Right ventricle myocardium inferior (tissue), 1 donor: ENCODE measurements at regions not wholly inside any gene's neighbourhood (a gene's known extent, or its start where the extent isn't known, plus 50 kb on each side); places are given as distances from the start of the nearest gene placed in this dataset.

Experiments
- ATAC-seq: fragments of 200-7000 bp; cut with Tn5 transposase; one replicate; pipeline ENCODE4 v1.9.1; 2020; ENCODE audit warnings: mild to moderate bottlenecking, moderate library complexity
- DNase-seq: peaks from one replicate; pipeline ENCODE4 v3.0.0; 2021; ENCODE audit errors: missing footprints
- intact Hi-C: fragments of 100-400 bp; cut with DNase I; formaldehyde crosslinking; loops from one replicate; pipeline ENCODE4 v1.11.0; 2022
- donor health status: DM: no; HTN: yes; CAD: no; lungs with severe emphysema.

- intact Hi-C loops: no loop called here
- DNase-seq (no peak), ATAC-seq (peak; percentile 53)
Measured at GRCh38 chr1:116311756-116312680, 61.0 kb upstream of the ATP1A1 start.

GRCh38 chr1:116312681-116313069, 60.4 kb upstream of the ATP1A1 start:
- intact Hi-C loops: no loop called here
- ATAC-seq (no peak), DNase-seq (no peak)

DNA sequence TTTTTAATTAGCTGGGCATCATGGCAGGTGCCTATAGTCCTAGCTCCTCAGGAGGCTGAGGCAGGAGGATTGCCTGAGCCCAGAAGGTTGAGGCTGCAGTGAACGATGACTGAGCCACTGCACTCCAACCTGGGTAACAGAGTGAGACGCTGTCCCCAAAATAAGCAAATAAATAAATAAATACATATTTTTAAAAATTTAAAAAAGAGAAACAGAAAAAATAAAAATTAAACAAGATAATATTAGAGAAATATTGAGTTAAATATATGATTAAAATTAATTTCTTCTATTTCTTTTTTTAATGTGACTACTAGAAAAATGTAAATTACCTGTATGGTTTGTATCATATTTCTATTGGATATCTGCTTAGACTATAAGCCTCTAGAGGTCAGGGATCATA, 59.3 kb upstream of the ATP1A1 start:
- intact Hi-C loops: no loop called here
- ATAC-seq: no peak

DNA sequence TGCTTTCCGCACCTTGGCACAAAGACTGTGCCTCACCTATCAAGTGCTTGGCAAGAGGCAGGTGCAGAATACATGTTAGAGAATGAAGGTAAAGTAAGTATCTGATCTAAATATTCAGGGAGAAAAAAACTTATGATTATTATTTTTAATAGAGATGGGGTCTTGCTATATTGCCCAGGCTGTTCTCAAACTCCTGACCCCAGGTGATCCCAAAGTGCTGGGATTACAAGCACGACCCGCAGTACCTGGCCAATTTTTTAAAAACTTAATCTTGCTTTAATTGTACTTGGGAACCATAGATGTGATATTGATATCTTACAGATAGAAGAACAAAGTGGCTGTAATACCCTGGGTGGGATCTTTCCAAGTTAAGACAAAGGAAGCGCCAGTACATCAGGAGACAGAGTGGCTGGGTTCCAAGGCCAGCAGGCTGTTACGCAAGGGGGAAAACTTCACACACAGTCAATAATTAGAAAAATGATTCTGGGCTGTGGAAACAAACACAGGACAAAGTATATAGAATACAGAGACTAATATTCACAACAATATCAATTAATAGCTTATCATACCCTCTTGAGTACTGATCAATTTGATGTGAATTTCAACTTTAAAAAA, 58.6 kb upstream of the ATP1A1 start:
- ATAC-seq (no peak), DNase-seq (no peak)
- intact Hi-C loops: no loop called here

More for the DNA sequence above, 59.3 kb upstream of the ATP1A1 start:
- no peak for DNase-seq

DNA sequence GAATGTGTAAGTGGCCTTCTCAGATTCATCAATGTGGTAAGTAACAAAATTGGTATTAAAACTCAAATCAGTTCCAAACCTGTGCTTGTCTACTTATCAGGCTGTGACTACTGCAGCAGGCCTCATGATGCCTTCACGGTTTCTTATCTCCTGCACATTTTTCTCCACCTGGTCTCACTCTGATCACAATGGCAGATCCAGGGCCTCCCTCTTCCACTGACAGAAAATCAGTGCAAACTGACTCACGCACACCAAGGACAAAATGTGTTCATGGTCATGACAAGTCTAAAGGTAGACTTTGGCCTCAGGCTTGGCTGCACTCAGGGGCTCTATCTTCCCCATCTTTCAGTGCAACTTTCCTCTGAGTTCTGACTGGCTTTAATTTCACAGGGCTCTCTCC, 56.7 kb upstream of the ATP1A1 start:
- DNase-seq (no peak), ATAC-seq (no peak)
- intact Hi-C loops: no loop called here

- ATAC-seq (peak; percentile 34), DNase-seq (no peak)
- intact Hi-C loops: no loop called here
Measured at GRCh38 chr1:116318897-116319296, 54.1 kb upstream of the ATP1A1 start.

- ATAC-seq: no peak
- DNase-seq: no peak
- intact Hi-C loops: no loop called here
Measured at GRCh38 chr1:116320874-116321273, 52.2 kb upstream of the ATP1A1 start.

DNA sequence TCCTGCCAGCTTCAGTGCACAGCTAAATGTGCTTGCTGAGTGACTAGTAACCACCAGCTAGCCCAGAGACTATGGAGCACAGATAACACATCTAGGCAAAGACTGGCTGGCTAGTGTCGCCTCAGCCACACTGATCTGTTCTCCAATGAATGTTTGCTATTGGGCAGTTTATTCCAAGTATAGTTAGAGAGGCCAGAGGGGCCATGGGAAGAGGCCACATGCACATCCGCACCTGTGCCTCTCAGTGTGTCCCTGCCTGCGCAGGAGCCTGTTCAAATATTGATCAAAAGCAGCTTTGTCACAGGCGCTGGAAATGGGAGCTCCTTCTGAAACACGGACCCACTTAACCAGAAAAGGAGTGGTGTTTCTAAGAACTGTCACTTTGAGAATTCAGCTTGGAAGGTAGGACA, 51.3 kb upstream of the ATP1A1 start:
- no peak for ATAC-seq
- no peak for DNase-seq
- intact Hi-C loops: no loop called here

- intact Hi-C loops: no loop called here
- DNase-seq (no peak), ATAC-seq (no peak)
Measured at GRCh38 chr1:116322752-116323405, 50.2 kb upstream of the ATP1A1 start.
